PC-3 (cell line): ENCODE measurements at regions not wholly inside any gene's neighbourhood (a gene's known extent, or its start where the extent isn't known, plus 50 kb on each side); places are given as distances from the start of the nearest gene placed in this dataset.

Experiments
- EZH2 ChIP-seq: fragments of 300-600 bp; sonication (generic); IDR thresholded peaks from one replicate; pipeline ENCODE4 v1.6.1; 2017; ENCODE audit warnings: antibody characterized with exemption, mild to moderate bottlenecking, low read length; ENCODE audit not compliant: unreplicated experiment
- TF ChIP-seq, protein P1 (sequence below): fragments of 300-600 bp; sonication (generic); conservative IDR thresholded peaks from 2 replicates; pipeline ENCODE4 v1.5.1; 2017; ENCODE audit warnings: antibody characterized with exemption, low read depth, mild to moderate bottlenecking, low read length

- TF ChIP-seq, protein P1, sequence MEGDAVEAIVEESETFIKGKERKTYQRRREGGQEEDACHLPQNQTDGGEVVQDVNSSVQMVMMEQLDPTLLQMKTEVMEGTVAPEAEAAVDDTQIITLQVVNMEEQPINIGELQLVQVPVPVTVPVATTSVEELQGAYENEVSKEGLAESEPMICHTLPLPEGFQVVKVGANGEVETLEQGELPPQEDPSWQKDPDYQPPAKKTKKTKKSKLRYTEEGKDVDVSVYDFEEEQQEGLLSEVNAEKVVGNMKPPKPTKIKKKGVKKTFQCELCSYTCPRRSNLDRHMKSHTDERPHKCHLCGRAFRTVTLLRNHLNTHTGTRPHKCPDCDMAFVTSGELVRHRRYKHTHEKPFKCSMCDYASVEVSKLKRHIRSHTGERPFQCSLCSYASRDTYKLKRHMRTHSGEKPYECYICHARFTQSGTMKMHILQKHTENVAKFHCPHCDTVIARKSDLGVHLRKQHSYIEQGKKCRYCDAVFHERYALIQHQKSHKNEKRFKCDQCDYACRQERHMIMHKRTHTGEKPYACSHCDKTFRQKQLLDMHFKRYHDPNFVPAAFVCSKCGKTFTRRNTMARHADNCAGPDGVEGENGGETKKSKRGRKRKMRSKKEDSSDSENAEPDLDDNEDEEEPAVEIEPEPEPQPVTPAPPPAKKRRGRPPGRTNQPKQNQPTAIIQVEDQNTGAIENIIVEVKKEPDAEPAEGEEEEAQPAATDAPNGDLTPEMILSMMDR = no peak
- TF ChIP-seq EZH2 = no peak
Observed at GRCh38 chr12:86796550-86796949, 540.4 kb upstream of the MGAT4C start.
